ENCODE measurements at regions not wholly inside any gene's neighbourhood (a gene's known extent, or its start where the extent isn't known, plus 50 kb on each side); places are given as distances from the start of the nearest gene placed in this dataset.
A peak's percentile ranks its signal among the peaks of the same experiment; 100 is the strongest.

DNA sequence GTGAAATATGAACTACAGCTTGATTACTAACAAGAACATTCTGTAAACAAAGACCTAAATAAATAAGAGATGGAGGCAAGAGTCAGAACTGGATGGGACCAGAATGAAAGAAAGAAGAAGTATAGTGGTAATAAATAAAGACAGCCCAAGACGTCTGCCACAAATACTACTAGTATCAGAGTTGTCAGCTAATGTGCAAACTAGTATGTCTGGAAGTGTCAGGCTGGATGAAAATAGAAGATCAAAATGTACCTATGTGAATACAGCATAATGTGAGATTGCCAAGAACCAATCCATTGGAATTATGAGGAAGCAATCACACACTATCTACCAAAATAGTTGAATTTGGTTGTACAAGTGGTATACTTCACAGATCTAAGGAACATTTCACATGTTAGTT is 353.0 kb downstream of the BTG1 start:
- ATAC-seq (no peak), DNase-seq (no peak)
- intact Hi-C loops (cut with micrococcal nuclease), result no loop called here

DNA sequence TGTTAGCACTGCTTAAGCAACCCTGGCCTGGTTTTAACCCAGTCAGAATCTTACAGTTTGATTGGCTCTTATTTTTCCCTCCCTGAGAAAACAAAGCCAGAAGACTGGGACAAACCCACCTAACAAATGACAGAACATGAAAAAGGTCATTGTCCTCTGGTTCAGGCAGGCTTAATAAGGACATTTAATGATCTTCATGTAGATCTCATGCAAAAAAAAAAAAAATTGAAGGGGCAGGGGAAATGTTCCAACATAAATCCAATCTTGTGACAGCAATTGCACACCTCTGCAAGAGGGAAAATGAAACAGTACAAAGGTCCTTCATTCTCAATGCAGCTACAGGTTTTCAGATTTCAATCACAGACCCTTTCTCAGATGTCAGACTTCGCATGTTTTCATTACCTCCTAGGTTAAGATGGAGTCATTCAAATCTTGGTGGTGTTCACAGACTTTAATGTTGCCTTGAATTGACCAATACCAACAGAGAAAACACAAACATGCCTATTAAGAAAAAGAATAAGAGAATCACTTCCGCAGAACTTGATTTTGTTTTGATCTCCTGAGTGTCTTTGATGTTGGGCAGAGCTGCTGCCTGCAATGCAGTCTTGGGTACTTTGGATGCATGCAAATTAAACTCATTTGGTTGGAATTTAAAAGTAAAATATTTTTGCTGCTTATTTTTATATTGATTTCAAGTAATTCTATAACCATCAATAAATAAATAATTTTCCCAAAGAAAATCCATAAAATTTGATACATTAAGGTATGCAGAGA is 359.0 kb downstream of the BTG1 start:
- intact Hi-C loops (cut with micrococcal nuclease), result no loop called here
- DNase-seq (no peak), ATAC-seq (no peak)

DNA sequence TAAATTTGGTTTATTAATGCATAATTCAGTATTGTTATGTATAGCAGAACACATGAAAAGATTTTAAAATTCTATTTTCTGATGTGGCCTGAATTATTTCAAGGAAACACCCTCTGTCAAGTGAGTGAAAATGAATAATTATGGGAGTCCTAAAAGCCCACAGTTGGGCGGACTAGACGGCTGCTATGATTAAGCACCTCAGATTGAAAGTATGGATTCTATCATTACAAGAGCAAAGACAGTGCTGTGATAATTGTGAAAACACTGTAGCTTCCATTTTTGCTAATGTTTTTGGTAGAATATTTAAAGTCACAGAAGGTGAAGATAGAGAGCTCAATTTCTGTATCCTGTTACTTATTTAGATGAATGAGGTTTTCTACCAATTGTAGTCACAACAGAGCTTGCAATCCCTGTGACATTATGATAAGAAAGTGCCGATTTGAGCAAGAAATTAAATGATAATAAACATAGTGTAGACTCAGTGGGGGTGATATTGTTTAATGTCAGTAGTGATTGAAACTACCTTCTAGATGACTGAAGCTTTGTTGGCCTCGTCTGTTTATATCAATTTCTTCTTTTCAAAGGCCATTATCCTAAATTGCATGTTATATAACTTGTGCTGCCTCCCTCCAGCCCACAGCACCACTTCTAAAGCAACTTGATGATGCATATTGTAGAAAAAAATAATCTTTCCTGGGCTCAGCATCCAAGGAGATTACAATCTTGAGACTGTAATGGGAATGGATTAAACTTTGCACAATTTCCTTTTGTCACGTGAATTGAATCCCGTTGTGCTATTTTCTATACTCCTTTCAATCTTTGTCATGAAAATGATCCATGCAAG is 359.8 kb downstream of the BTG1 start:
- intact Hi-C loops (cut with micrococcal nuclease), result no loop called here
- ATAC-seq (no peak), DNase-seq (no peak)

DNA sequence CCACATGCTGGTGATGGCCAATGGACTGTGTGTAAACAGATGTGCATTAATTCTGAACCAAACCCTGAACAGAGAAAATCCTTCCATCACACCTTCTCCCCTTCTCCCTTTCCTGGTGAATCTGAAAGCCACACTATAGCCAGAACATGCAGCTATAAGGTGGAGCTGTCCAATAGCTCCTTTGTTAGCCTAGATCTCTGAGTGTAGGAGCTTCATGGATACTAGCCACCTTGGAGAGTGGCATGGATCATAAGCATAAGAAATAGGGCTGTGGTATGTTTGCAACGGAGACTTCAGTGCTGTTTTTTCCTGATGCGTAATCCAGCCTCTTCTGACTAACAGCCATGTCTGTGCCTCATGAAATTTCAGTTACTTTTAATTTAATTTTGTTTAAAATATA is 364.5 kb downstream of the BTG1 start:
- no peak for ATAC-seq
- DNase-seq, result no peak
- intact Hi-C loops (cut with micrococcal nuclease), result no loop called here

DNA sequence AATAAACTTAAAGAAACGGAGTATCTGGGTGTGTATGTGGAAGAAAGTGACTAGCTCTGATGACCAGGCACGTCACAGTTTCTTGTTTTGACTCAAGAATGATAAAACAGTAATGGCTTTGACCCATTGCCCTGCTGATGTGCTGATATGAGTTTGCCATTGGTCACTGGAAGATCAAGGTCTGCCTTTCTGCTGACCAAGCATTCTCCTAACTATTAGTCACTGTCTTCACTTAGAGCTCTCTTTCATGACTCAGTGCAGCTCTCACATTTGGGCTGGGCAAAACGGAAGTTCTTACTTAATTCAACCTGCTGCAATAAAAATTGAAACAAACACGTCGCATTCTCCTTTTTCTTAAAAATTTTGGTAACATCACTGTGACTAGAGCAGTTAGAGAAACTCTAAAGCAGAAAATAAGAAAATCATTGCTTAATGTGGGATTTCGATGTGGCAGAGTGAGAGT is 366.7 kb downstream of the BTG1 start:
- ATAC-seq (peak; percentile 45), DNase-seq (no peak)
- intact Hi-C loops (cut with micrococcal nuclease), result no loop called here

DNA sequence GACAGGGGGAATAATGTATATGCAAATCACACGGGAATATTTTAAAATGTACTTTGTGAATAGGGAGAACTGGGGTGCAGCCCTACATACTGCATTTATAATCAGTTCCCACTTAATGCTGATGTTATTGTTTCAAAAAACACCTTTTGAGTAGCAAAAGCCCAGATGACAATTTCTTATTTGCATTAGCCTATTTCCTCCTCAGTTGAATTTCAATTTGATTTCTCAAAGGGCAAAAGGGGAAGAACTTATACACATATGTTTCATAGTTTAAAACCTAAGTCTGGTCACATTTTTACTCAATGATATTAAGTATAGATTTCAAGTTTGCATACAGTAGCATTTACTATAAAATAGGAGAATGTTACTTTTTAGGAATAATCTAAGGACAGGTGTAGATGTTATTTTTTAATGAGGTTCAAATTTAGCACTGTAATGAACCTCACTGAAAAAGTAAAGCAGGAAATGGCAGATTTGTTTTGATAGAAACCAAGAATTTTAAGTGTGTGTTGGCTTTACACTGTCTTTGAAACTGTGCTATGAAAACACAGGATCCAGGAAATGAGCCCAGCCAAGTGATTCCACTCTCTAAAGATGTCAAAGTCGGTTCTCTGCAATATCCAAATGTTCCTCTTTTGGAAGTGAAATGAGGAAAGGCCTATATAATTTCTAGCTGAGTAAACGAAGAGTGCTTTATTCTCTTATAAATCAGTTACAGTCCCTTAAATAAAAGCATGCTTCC is 367.4 kb downstream of the BTG1 start:
- DNase-seq, result no peak
- ATAC-seq, result no peak
- intact Hi-C loops (cut with micrococcal nuclease), result no loop called here

DNA sequence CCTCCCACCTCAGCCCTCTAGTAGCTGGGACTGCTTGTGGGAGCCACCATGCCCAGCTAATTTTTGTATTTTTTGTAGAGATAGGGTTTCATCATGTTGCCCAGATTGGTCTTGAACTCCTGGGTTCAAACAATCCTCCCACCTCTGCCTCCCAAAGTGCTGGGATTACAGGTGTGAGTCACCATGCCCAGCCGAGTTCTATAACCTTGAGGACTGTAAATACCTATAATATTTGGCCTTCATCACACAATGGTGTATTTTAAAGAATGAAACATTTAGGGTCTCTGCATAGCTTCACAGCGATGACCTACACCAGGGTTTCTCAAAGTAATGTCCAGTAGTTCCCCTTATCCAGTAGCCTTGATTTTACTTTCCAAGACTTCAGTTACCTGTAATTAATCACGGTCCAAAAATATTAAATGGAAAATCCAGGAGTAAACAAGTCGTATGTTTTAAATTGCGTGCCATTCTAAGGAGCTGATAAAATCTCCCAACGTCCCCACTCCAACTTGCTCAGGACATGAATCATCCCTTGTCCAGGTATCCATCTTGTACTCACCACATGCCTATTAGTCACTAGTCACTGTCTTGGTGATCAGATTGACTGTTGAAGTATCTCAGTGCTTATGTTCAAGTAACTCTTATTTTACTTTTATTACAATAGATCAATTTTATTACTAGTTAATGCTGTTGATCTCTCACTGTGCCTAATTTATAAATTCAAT is 368.2 kb downstream of the BTG1 start:
- DNase-seq, result no peak
- no peak for ATAC-seq
- intact Hi-C loops (cut with micrococcal nuclease), result no loop called here

DNA sequence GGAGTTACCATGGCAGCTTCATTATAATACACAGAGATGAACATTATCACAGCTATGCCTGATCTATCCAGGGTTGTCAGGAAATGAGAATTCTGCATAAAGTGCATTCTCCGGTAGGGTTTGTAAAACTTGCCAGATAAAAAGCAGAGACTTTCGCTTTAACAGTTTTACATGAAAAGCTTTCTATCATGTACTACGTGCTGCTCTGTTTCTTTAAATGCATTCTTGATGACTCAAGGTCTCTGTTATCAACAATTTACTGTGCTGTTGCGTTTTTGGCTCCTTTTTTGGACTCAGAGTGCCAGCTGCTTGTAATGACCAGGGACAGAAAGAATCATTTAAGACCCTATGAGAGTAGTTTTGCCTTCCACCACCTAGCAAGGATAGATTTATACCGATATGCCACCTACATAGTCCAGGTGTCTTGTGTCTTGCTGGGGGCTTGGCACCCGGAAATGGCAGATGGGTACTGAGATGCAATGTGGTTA is 371.2 kb downstream of the BTG1 start:
- DNase-seq, result no peak
- no peak for ATAC-seq
- intact Hi-C loops (cut with micrococcal nuclease), result no loop called here

DNA sequence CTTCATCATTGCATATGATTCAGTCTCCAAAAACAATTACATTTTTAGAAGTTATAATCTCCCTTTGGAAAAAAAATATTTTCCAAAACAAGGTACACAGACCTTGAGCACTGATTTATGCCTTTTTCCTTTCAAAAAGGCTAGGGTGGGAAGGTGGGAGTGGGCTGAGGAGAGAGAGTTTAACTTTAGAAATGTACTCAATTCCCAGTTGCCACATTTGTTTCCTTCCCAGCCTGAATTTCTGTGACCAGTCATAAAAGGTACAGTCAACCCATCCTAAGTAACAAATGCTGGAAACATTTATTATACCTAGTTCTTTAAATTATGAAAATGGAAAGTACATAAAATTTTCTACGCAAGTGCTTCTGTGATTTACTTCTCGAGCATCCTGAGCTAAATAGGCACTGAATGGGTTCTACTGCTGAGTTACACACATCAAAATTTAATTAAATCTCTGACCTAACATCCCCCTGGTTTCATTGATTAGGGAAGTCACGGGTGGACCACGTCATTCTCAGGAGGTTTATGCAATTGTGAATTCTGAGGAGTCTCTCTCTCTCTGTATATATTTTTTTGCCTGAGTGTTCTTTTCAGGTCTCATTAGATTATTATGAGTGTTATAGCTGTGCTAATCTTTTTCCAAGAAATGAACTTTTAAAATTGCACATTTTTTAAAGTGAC is 371.8 kb downstream of the BTG1 start:
- ATAC-seq, result no peak
- no peak for DNase-seq
- intact Hi-C loops (cut with micrococcal nuclease), result no loop called here

DNA sequence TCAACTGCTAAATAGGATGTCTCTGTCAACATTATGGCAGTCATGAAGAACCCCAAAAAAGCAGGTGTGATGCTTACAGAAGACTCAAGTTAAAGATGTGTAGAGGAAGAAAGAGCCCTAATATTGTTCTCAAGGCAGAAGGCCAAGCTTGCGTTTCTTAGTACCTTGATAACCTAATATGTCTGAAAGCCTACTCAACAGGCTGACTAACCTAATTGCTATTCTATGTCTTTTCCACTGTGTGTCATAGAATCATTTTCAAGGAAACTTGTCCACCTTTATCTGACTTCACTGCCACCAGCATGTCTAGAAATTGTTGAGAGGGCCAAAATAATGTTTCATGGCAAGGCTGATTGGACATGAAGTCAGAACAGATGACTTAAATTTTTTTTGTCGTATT is 373.2 kb downstream of the BTG1 start:
- ATAC-seq (no peak), DNase-seq (no peak)
- intact Hi-C loops (cut with micrococcal nuclease), result no loop called here

DNA sequence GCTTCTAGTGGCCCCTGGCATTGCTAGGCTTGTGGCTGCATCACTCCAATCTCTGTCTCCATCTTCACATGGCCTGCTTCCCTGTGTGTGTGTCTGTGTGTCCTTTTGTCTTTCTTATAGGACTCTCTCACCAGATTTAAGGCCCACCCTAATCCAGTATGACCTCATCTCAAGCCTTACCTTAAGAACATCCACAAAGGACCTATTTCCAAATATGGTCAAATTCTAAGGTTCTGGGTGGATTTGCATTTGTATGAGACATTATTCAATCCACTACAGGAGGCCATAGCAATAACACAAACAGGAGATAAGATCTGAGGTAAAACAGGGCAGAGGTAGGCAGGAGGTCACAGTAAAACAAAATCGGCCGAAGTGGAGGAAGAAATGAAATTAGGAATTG is 375.9 kb downstream of the BTG1 start:
- no peak for ATAC-seq
- DNase-seq, result no peak
- intact Hi-C loops (cut with micrococcal nuclease), result no loop called here

DNA sequence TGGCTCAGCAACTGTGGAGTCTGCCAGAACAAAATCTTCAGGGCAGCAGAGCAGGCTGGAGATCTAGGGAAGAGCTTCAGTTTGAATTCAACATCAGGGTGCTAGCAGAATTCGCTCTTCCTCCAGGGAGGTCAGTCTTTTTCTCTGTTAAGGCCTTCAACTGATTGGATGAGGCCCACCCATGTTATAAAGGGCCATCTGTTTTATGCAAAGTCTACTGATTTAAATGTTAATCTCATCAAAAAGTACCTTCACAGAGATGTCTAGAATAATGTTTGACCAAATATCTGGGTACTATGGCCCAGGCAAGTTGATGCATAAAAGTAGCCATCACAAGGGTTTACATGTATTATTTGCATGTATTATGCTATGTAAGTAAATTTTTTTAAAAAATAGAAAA is 378.4 kb downstream of the BTG1 start:
- no peak for DNase-seq
- ATAC-seq, result no peak
- intact Hi-C loops (cut with micrococcal nuclease), result no loop called here

DNA sequence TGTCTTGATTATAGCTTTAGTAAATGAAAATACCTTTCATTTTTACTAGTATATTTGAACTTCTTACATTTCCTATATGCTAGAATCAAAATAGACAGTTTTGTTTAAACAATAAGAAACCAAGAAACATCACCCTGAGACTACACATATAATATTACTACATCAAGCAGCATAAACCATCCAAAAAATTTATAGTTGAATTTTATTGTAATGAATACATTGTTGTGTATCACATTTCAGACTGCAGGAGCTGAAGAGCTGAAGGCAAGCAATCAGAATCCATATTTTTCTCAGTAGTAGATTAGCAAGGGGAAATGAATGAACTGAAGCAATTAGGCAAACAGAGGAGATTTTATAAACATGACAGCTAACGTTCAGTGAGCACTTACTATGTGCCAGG is 379.2 kb downstream of the BTG1 start:
- intact Hi-C loops (cut with micrococcal nuclease), result no loop called here
- ATAC-seq (no peak), DNase-seq (no peak)

DNA sequence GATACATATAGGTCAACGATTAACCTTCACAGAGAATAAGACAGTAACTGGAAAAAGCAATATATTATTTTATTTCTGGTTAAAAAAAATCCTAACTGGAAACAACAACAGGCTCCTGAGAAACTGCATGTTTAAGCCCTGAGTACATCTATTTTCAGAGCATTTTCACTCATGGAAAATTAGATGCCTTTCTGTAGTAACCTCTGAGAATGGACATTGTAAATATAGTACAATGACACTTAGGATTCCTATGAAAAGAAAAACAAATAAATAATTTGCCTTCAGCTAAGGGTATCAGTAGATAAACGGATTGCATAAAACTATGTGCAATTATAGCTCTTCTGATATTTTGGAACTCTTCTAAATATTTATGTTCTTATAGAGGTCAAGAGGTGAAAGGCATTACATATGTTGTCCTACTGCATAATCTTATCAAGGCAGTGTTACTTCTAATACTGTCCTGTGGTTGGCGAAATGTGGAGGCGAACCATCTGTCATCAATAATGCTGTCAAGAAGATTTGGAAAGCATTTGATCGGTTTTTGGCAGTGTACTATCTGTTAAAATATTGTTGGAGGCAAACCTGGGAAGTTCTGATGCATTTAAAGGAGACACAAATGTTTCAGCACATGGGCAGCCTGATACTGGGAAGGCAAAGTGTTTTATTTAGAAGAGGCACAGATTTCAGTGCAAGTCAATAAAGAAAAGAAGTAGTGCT is 381.8 kb downstream of the BTG1 start:
- ATAC-seq (peak; percentile 41), DNase-seq (no peak)
- intact Hi-C loops (cut with micrococcal nuclease), result no loop called here

DNA sequence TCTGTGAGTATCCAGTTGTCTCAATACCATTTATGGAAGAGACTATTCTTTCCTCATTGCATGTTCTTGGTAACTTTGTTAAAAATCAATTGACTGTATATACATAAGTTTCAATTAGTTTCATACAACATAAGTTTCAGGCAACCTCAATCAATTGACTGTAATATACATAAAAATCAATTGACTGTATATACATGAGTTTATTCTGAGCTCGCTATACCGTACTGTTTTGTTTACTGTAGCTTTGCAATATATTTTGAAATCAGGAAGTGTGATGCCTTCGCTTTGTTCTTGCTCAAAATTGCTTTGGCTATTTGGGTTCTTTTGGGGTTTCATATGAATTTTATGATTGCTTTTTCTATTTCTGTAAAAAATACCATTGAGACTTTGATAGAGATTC is 392.0 kb downstream of the BTG1 start:
- DNase-seq (no peak), ATAC-seq (no peak)
- intact Hi-C loops (cut with micrococcal nuclease), result no loop called here

DNA sequence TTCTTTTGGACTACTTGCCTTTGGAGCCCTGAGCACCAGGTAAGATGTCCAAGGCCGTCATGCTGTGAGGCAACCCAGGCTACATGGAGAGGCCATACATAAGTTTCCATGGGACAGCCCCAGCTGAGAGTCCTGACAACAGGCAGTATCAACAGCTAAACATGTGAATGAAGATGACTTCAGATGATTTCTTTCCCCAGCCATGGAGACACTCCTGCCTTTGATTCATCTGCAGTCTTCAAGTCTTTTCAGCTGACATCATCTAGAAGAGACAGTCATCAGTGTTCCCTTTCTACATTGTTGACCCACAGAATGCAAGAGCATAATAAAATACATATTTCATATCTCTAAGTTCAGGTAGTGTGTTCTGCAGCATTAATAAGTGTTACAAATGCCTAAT is 398.7 kb downstream of the BTG1 start:
- no peak for DNase-seq

DNA sequence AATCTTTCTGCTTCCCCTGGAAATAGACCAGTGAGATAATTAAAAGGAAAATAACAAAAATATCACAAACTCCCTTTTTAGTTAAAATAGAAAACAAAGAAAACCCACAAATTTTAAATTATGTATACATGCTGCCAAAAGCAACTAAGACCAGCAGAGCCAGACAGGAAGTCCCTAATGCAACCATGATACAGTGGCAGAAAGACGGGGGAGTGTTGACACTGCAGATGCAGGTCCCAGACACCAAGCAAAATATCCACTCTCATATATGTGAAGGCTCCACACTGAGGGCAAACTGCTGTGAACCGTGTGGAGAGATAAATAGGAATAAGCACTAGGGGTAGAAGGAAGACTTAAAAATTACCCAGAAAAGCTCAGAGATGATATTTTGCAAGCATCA is 401.0 kb downstream of the BTG1 start:
- intact Hi-C loops (cut with micrococcal nuclease), result no loop called here
- ATAC-seq (no peak), DNase-seq (no peak)

More for the DNA sequence above, 398.7 kb downstream of the BTG1 start:
- ATAC-seq, result no peak
- intact Hi-C loops (cut with micrococcal nuclease), result no loop called here

DNA sequence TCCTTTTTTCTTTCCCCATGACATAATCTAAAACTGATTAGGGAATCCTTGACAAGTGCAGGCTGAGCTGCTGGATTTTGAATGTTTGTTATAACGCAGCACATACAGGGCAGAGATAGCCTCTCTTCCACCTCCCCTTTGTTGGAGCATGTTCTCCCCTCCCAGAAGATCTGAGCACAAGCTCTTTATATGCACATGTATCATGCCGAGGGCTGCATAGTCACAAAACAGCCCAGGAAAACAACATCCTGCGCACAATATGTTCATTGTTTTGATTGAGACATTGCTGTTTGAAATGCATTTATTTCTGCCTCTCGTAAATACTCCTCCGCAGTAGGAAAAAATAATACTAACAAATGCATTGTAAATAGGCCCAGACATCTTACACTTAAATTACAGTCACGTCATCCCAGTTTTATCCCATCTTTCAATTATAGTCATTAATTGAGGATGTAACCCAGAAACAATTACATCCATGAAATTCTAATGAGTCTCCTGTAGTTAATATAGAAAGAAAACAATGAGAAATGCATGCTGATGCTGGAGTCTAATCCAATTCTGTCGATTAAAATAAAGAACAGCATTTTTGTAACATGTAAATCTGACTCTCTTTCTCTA is 401.8 kb downstream of the BTG1 start:
- ATAC-seq (no peak), DNase-seq (no peak)
- intact Hi-C loops (cut with micrococcal nuclease), result no loop called here
